Fibroblast of the conjunctiva (primary cell): ENCODE measurements at regions not wholly inside any gene's neighbourhood (a gene's known extent, or its start where the extent isn't known, plus 50 kb on each side); places are given as distances from the start of the nearest gene placed in this dataset.
"Not testable (repeated sequence)": the region's sequence is repeated elsewhere in the genome, so short reads cannot be mapped to it uniquely, and the experiment has no call there.

ENCODE experiments used
- DNase-seq: peaks from one replicate; pipeline ENCODE4 v3.0.0-alpha.2; 2010; ENCODE audit warnings: low read depth

- no peak for DNase-seq
Measured at GRCh38 chr1:38787041-38787440, 72.5 kb downstream of the RRAGC start.

- DNase-seq = no peak
Measured at GRCh38 chr1:38786040-38786436, 73.5 kb downstream of the RRAGC start.

- no peak for DNase-seq
Measured at GRCh38 chr1:38785285-38786039, 74.1 kb downstream of the RRAGC start.

- no peak for DNase-seq
Measured at GRCh38 chr1:38784452-38785284, 74.9 kb downstream of the RRAGC start.

GRCh38 chr1:38783640-38784229, 75.8 kb downstream of the RRAGC start:
- no peak for DNase-seq

GRCh38 chr1:38781872-38782617, 77.5 kb downstream of the RRAGC start:
- DNase-seq = no peak

GRCh38 chr1:38780133-38780532, 79.4 kb downstream of the RRAGC start:
- DNase-seq = no peak

GRCh38 chr1:38779491-38779890, 80.1 kb downstream of the RRAGC start:
- DNase-seq = no peak

- no peak for DNase-seq
Measured at GRCh38 chr1:38778521-38778920, 81.1 kb downstream of the RRAGC start.

GRCh38 chr1:38778051-38778450, 81.5 kb downstream of the RRAGC start:
- no peak for DNase-seq

- no peak for DNase-seq
Measured at GRCh38 chr1:38777464-38777957, 82.1 kb downstream of the RRAGC start.

GRCh38 chr1:38776466-38777065, 83.0 kb downstream of the RRAGC start:
- no peak for DNase-seq

- no peak for DNase-seq
Measured at GRCh38 chr1:38775175-38775845, 84.3 kb downstream of the RRAGC start.

- no peak for DNase-seq
Measured at GRCh38 chr1:38773483-38773882, 86.1 kb downstream of the RRAGC start.

- no peak for DNase-seq
Measured at GRCh38 chr1:38772953-38773352, 86.6 kb downstream of the RRAGC start.

GRCh38 chr1:38772026-38772425, 87.5 kb downstream of the RRAGC start:
- no peak for DNase-seq

GRCh38 chr1:38770516-38771173, 88.9 kb downstream of the RRAGC start:
- not testable (repeated sequence) for DNase-seq

- no peak for DNase-seq
Measured at GRCh38 chr1:38766125-38766524, 93.4 kb downstream of the RRAGC start.

GRCh38 chr1:38763121-38763520, 96.5 kb downstream of the RRAGC start:
- DNase-seq = no peak

GRCh38 chr1:38760562-38760961, 99.0 kb downstream of the RRAGC start:
- no peak for DNase-seq

GRCh38 chr1:38758820-38759219, 100.8 kb downstream of the RRAGC start:
- no peak for DNase-seq
